ENCODE measurements at regions not wholly inside any gene's neighbourhood (a gene's known extent, or its start where the extent isn't known, plus 50 kb on each side); places are given as distances from the start of the nearest gene placed in this dataset.

DNA sequence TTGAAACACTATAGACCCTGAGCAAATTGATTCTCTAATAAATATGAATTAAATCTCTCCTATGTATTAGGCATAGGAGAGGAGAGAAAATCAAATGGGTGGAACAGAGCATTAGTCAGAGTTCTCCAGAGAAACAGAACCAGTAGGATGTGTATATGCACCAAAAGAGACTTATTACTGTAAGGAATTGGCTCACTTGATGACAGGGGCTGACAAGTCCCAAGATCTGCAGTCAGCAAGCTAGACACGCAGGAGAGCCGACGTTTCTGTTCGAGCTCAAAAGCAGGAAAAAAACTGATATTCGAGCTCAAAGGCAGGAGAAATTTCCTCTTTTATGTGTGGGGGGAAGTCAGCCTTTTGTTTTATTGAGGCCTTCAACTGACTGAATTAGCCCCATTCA, 259.2 kb upstream of the KAZN start:
- H3K27me3 ChIP-seq (ENCODE audit: low read depth) = no peaks in the 10 kb centered on the region
- ATAC-seq (no peak), DNase-seq (no peak)
- H3K36me3 ChIP-seq = no peaks in the 10 kb centered on the region
- no peak overlapping the region for H3K4me3 ChIP-seq
- no peaks in the 10 kb centered on the region for H3K9me3 ChIP-seq
- no peak overlapping the region for H3K27ac ChIP-seq
- intact Hi-C loops (cut with DNase I) = no loop called here
- H3K4me1 ChIP-seq = no peaks in the 10 kb centered on the region
- TF ChIP-seq, protein P1, sequence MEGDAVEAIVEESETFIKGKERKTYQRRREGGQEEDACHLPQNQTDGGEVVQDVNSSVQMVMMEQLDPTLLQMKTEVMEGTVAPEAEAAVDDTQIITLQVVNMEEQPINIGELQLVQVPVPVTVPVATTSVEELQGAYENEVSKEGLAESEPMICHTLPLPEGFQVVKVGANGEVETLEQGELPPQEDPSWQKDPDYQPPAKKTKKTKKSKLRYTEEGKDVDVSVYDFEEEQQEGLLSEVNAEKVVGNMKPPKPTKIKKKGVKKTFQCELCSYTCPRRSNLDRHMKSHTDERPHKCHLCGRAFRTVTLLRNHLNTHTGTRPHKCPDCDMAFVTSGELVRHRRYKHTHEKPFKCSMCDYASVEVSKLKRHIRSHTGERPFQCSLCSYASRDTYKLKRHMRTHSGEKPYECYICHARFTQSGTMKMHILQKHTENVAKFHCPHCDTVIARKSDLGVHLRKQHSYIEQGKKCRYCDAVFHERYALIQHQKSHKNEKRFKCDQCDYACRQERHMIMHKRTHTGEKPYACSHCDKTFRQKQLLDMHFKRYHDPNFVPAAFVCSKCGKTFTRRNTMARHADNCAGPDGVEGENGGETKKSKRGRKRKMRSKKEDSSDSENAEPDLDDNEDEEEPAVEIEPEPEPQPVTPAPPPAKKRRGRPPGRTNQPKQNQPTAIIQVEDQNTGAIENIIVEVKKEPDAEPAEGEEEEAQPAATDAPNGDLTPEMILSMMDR (IDR thresholded peaks at IDR 0.05) = no peak

DNA sequence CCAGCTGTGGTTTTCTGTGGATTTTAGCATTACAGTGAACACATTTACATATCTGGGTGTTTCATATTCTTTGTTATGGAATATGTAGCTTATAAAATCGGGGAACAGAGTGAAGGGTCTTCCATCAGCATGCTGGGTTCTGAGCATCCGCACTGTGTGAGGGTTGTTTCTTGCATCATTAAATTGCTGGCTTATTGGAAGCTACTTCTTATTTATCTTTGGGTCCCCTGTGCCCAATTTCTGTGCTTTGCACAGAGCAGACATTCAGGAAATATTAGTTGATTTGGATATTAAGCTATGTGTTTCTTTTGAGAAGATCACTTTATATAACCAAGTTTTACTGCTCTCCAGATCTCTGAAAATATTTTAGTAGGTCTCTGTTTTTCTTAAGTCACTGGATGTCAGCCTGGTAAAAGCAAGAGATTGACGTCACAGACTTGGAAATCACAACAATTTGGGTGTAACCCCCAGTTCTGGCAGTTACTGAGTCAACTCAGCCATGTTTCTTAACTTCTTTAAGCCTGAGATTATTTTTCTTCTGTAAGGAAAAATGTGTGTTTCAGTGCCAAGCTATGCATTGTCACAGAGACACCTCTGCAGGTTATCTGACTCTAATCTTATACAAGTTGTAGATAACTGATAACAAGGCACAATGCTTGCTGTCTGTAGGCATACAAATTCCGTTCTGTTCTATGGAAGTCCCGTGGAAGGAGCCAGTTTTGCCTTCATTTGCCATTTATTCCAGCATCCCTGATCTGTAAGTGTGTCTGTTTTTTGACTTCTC, 258.3 kb upstream of the KAZN start:
- H3K27me3 ChIP-seq (ENCODE audit: low read depth) = no peaks in the 10 kb centered on the region
- intact Hi-C loops (cut with DNase I) = no loop called here
- H3K4me1 ChIP-seq = no peaks in the 10 kb centered on the region
- H3K4me3 ChIP-seq = no peak overlapping the region
- H3K36me3 ChIP-seq = no peaks in the 10 kb centered on the region
- DNase-seq = no peak
- TF ChIP-seq, protein P1 (IDR thresholded peaks at IDR 0.05) = no peak
- no peak for ATAC-seq
- no peaks in the 10 kb centered on the region for H3K9me3 ChIP-seq
- H3K27ac ChIP-seq = no peak overlapping the region

DNA sequence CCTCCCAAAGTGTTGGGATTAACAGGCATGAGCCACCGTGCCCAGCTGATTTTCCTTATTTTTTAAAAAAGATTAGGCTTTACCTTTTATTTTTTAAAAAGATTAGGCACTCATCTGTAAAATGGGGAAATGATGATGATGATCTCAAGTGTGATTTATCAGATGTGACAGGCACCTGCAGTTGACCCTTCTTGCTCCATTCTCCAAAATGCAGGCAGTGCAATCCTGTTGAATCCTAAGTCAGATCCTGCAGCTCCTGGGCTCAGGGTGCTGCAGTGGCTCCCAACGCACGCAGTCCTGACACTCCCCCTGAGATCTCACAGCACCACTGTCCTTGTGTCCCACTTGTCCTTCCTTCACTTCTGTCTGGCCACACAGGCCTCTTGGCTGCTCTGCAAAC, 257.3 kb upstream of the KAZN start:
- no peak for ATAC-seq
- Histone ChIP-seq H3K36me3 (no peaks in the 10 kb centered on the region), H3K27ac (no peak overlapping the region), H3K4me1 (no peaks in the 10 kb centered on the region), H3K4me3 (no peak overlapping the region), H3K27me3 (ENCODE audit: low read depth) (no peaks in the 10 kb centered on the region), H3K9me3 (no peaks in the 10 kb centered on the region)
- DNase-seq = no peak
- TF ChIP-seq, protein P1 (IDR thresholded peaks at IDR 0.05) = no peak
- intact Hi-C loops (cut with DNase I) = no loop called here

DNA sequence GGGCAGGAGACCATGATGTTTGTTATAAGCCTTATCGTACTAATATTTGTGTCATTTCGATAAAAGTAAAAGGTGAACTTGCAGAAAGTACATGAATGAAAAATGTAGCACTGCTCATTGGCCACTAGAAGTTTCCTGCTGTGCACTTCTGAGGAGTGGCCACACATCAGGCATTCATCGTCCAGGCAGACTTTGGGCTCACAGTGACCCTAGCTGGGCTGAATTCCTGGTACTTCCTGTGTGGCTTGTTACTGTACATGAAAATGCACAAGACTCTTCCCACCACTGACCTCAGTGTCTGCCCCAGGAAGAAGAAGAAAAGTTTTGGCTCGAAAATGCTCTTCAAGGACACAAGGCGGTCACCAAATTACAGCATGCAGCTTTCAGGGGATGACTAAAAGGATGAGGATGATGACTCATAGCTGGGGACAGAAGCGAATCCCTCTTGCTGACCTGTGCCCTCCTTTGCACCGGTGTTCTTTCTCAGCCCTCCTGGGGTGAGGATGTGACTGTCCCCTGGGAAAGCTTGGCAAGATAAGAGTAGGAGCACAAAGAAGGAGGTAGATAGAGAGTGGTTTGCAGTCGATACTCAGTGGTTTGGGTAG, 252.4 kb upstream of the KAZN start:
- Histone ChIP-seq H3K36me3 (no peaks in the 10 kb centered on the region), H3K4me1 (no peaks in the 10 kb centered on the region), H3K27ac (no peak overlapping the region), H3K27me3 (ENCODE audit: low read depth) (no peaks in the 10 kb centered on the region), H3K4me3 (no peak overlapping the region), H3K9me3 (no peaks in the 10 kb centered on the region)
- ATAC-seq (no peak), DNase-seq (no peak)
- intact Hi-C loops (cut with DNase I) = no loop called here
- TF ChIP-seq, protein P1 (IDR thresholded peaks at IDR 0.05) = no peak

DNA sequence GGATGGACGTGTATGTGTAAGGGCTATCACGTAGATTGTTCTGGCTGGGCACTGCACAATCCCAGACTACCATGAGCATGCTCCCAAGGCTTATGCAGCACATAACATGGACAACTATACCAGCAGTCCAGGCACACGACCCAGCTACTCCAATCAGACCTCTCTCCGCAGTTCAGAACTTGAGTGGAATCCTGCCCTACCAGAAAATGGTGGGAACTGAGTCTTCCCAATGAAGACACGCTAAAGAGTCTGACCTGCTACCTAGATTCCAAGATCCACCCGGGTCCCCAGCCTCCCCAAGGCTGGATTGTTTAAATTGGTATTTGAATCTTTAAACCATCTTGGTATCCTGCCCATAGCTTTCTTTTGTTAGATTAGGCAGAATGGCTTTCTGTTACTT, 251.3 kb upstream of the KAZN start:
- TF ChIP-seq, protein P1 (IDR thresholded peaks at IDR 0.05) = no peak
- Histone ChIP-seq H3K27me3 (ENCODE audit: low read depth) (no peaks in the 10 kb centered on the region), H3K9me3 (peaks cover 5% of the 10 kb centered on the region), H3K27ac (no peak overlapping the region), H3K4me3 (no peak overlapping the region), H3K36me3 (no peaks in the 10 kb centered on the region), H3K4me1 (no peaks in the 10 kb centered on the region)
- no peak for ATAC-seq
- intact Hi-C loops (cut with DNase I) = no loop called here
- no peak for DNase-seq

Data from lower lobe of right lung (tissue), 2 donors.